LNCAP (cell line): ENCODE measurements at regions not wholly inside any gene's neighbourhood (a gene's known extent, or its start where the extent isn't known, plus 50 kb on each side); places are given as distances from the start of the nearest gene placed in this dataset.

Source experiments
- CTCF ChIP-seq: fragments of 450-650 bp; IDR thresholded peaks from 2 replicates; pipeline ENCODE4 v1.5.1; 2017; ENCODE audit warnings: mild to moderate bottlenecking

GRCh38 chr2:118683460-118683859 lies 164.0 kb downstream of the EN1 start:
- no peak for TF ChIP-seq CTCF

DNA sequence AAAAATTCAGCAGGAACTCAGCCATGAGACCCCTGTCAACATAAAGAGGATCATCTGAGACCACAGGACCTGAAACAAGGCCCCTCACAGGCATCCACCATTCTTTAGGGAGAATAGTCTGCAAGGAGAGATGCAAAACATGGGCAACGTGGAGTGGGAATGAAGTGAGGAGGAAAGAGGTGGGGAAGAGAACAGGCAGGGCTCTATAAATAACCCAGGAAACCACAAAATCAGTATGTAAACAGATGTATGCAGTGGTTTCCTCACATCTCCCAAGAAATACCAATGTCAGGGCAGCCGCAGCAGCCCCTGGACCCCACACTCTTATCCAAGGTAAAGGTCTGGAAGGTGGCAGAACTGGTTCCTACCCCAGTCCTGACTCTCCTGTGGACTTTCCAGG lies 168.5 kb downstream of the EN1 start:
- no peak for TF ChIP-seq CTCF

DNA sequence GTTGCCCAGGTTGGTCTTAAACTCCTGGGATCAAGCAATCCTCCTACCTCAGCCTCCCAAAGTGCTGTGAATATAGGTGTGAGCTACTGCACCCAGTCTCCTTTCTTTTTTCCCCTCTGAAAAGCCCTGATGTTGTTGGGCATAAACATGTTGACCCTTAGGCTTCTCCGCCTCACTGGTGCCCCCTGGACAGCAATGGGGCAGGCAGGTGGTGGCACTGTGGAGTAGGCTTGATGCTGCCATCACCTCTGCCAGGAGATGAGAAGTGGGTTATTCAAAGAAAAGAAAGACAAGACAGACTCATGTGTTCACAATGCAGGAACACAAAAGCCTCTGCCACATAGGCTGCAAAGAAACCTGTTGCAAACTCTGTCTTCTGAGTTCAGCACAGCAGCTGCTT lies 169.9 kb downstream of the EN1 start:
- TF ChIP-seq CTCF, result no peak

GRCh38 chr2:118675531-118675930 lies 171.9 kb downstream of the EN1 start:
- no peak for TF ChIP-seq CTCF

- TF ChIP-seq CTCF, result no peak
These were observed 174.8 kb downstream of the EN1 start for GRCh38 chr2:118672571-118673158.

GRCh38 chr2:118671701-118672454 lies 175.6 kb downstream of the EN1 start:
- no peak for TF ChIP-seq CTCF

GRCh38 chr2:118670838-118671237 lies 176.6 kb downstream of the EN1 start:
- TF ChIP-seq CTCF, result no peak
